DMS53 treated with DMSO at 0.1 percent for 48 hours (cell line): ENCODE measurements at regions not wholly inside any gene's neighbourhood (a gene's known extent, or its start where the extent isn't known, plus 50 kb on each side); places are given as distances from the start of the nearest gene placed in this dataset.
"Not testable (repeated sequence)": the region's sequence is repeated elsewhere in the genome, so short reads cannot be mapped to it uniquely, and the experiment has no call there.

Experiments
- DNase-seq: peaks from one replicate; lab custom pipeline; 2025; ENCODE audit not compliant: unreplicated experiment; lab: John Stamatoyannopoulos, UW

DNA sequence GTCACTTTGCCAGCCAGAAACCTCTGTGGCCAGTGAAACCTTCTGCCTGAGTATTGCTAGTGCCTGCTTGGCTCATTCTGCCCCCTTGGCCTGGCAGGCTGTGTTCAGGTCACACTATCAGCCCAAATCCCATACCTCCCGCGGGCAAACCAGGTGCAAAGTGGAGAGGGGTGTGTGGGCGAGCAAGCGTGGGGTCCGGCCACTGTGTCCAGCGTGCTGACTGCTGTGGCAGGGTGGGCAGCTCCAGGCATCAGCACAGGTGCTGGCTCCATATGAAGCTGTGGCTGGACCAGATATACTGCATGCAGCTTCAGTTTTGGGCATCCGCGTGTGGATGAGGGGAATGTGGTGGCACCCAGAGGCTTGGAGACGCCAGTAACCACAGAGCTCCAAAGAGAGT is 576.5 kb upstream of the EDIL3 start:
- no peak for DNase-seq

DNA sequence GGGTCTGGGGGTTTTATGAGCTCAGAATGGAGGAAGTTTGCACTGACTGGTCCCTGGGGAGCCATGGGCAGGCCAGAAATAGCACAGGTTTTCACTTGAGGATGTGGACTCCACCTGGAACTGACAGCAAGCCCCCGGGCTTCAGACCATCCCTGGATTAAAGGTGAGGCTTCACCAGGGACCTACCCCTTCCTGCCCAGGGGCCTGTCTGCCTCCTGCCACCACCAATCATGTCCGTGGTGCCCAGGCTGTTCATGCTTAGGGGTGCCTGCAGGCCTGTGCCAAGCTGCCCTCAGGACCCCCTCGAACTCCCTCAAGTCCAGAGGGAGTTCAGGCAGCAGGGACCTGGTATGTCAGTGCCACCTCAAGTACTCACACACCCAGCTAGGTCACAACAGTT is 577.2 kb upstream of the EDIL3 start:
- no peak for DNase-seq

DNA sequence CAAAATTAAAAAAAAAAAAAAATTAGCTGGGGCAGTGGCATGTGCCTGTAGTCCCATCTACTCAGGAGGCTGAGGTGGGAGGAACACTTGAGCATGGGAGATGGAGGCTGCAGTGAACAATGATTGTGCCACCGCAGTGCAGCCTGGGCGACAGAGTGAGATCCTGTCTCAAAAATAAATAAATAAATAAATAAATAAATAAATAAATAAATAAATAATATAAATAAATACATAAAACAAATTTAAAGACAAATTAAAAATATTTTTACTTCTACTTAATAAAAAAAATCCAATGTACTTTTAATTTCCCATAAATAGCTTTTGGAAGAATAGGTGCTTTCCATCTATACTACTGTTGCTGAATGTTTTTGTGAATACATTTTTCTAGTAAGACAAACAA is 598.4 kb upstream of the EDIL3 start:
- no peak for DNase-seq

DNA sequence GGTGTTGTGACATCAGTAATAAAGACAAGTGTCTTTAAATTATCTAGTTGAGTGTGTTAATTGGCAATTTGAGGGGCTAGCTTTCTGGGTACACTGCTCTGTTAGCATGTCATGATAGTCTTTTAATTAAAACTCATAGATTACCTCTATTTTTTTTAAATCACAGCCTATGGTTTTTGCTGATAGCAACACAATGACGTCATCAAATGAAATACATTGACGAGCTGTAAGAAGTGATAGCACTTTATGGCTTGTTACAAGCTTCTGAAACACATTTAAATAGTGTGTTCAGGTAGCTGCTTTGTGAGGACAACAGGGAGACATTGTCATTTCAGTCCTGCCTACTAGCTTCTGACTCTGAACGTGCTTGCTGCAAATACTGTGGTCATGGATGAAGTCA is 600.5 kb upstream of the EDIL3 start:
- DNase-seq: no peak

DNA sequence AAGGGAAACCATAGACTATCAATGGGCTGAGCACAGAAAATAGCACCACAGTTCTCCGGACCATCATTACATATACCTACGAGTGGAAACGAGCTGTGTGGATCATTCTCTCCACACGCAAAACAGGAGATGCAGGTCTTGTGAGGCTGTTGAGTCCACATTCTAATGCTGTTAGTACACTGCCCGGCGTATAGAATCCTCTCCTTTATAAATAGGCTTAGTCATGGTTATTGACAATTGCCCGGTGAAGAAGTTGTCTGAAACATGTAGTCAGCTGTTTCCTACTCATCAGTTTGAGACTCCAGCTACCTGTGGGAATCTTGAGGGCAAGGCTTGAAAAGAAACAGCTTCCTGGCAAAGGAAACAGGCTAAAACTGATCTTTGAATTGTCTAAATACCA is 602.0 kb upstream of the EDIL3 start:
- DNase-seq: no peak

DNA sequence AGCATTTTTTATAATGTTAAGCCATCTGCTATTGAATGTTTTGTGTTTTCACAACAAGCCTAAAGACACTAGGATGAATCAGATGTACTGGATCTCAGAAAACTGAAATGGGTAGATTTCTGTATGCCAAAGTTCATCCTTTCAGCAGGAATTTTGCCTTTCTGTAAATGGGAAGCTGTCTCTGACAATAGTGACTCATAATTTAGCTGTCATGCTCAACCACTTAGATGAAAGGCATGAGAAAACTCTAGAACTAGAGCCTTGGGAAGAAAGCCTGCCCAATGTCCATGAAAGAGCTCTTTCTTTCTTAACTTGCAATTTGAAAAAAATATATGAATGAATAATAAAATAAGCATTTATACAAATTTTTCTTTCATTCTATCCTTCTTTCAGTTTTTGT is 616.0 kb upstream of the EDIL3 start:
- DNase-seq: peak; percentile 11

DNA sequence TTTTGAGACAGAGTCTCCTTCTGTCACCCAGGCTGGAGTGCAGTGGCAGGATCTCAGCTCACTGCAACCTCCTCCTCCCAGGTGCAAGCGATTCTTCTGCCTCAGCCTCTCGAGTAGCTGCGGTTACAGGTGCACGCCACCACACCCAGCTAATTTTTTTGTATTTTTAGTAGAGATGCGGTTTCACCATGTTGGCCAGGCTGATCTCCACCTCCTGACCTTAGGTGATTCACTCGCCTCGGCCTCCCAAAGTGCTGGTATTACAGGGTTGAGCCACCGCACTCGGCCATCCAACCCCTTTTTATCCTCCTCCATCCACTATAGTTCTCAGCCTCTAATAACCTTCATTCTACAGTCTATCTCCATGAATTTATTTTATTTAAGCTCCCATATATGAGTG is 617.3 kb upstream of the EDIL3 start:
- DNase-seq: not testable (repeated sequence)

DNA sequence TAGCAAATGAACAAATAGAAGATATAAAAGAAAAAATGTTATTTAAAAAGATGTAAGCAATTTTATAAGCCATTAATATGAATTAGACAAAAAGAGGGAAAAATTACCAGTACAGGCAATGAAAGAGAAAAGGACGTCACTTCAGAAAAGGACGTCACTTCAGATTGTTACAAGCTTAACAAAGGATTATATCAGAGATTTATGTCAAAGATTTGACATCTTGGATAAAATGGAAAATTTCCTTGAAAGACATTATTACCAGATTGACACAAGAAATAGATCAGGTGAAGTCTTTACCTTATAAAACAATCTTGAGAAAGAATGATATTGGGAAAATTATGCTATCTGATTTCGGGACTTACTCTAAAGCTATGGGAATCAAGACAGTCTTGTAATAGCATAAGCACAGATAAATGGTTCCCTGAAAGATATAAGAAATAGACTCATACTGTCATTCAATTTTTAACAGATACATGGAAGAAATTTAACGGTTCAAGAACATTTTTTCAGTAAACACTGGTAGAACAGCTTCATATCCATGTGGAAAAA is 625.4 kb upstream of the EDIL3 start:
- no peak for DNase-seq

DNA sequence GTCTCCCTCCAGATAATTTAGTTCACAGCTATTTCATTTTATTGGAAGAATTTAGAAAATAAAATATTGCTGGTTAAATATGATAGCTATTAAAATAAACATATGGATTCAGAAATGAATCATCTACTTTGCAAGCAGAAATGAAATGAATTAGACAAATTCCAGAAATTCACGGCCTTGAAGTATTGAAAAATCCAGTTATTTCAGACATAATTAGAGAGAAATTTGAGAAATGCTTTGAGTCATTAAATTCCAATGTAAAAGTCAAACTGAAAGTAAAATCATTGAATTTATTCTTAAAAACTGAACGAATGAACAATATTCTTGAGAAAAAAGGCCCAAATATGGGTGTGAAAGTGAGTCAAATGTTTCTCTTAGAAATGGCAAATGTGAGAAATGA is 632.6 kb upstream of the EDIL3 start:
- no peak for DNase-seq

DNA sequence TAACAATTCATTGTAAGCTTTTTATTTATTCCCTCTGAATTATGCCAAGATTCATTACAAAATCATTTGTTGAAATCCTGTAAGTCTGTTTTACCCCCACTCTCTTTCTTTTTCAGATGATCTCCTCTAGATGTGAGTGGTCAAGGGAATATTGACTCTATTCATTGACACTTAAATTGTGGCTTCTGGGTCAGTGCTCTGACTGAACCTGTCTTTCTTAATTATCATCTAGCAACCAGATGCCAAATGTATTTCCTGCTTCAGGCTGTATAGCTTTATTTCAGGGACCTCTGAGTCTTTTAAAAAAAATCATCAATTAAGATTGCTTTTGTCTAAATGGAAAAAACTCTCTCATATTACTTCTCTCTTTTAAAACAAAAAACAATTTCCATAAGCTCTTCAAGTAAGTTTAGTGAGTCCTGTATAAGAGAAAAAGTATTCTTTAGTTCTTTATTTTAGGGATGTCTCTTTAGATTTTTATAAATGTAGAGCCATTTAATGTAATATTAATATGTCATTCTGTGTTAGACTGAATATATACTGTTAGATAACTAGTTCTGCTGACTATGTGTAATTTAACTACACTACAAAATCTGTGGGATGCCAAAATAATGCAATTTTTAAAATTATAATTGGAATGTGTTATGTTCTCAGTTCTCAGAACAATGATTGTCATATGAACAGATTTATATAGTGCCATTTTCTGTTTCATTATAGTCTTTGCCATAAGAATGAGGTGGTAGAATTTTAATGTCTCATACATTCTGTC is 645.8 kb upstream of the EDIL3 start:
- no peak for DNase-seq

DNA sequence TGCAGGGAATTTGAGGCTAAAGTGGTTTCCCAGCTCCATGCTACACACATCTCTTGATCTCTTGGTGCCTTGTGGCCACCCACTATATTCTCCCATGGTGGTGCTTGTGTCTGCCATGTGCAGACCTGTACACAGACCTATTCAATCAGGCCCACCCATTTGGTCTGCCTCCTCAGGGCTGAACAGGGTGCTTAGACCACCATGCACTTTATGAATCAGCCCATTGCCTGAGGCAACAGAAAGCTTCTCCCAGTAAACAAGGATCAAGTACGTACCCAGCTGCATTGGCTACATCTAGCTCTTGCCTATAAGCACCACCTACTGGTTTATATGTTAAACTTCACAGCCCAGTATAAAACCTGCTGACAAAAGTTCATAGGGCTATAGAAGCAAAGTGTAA is 664.3 kb upstream of the EDIL3 start:
- peak; percentile 58 for DNase-seq

DNA sequence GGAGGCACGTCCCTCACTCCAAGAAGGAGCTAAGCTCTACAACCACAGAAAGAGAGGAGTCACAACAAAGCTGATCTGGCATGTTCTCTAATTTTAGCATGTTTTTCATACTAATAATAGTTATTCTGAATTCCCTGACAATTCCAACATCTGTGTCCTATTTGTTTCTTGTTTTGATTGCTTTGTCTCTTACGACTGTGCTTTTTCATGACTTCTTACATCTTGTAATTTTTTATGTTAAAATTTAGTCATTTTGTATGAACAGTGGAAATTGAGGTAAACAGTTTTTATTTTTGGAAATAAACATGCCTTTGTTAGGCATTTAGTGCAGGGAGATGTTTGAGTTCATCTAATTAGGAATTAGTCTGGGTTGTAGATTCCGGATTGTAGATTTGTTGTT is 668.1 kb upstream of the EDIL3 start:
- no peak for DNase-seq

DNA sequence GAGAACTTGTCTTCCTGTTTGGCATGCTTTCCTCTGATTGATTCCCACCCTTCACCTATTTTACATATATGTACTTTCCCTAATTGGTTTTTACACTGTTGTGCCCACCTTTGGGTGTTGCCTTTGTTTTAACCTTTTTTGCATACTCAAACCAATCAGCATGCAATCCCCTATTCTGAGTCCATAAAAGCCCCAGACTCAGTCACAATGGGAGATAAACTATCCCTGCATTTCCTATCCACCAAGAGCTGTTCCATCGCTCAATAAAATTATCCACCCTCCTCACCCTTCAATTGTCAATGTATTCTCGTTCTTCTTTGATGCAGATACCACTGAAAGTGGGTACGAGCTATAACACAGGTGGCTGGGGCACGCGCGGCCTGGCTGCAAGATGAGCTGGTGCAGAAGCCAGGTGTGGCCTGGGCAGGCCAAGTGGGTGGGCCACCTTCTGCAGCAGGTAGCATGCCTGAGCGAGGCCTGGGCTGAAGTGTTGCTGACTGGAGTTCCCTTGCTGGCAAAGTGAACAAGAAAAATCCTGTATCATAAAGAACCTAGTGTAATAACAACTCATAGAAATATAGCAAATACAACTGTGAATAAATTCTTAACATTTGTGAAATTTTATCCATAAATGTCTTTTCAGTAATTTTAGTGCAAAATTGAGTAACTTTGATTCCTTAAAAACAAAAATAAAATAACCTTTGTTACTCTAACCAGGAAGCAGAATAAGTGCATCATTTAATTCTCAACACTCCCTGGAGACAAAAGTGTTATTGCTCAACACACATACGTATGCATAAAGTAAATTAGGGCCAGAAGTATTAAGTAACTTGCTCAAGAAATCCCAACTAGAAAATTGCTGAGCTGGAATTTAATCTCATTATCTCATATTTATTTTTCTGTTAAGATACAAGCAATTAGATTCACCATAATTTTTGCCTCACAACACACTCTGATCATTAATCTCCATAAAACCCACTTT is 685.3 kb upstream of the EDIL3 start:
- DNase-seq: no peak

DNA sequence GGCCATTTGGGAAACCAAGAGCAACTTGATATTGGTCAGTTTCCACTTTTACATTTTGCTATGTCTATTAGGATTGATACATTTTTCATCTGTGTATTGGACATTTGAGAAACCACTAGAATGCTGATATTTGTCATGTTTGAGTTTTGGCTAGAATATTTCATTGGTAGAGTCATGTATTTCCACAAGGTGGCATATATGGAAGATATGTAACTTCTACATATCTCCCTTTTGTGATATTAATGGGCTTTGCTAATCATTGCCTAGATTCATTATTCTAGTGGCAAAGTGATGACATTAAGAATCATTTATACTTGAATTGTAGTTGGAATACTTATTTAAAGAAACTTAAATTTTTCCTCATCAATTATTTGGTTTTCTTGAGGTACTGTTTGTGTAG is 692.9 kb upstream of the EDIL3 start:
- DNase-seq: no peak

DNA sequence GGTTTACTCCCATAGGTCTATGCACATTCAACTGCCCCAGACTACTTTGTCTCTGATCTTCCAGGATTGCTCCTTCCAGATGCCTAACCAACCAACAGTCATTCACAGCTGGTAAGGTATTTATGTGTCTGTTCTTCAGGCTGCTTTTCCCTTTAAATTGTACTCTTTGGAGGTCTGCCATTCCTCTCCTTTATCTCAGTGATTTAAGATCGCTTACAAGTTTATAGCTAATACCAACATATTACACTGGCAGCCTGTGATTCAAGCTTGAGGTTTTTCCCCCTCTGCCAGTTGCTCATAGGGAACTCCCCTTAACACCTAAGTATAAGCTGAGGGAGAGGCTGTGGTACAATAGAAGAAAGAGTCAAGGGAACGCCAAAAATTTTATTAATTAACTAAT is 711.7 kb upstream of the EDIL3 start:
- DNase-seq: no peak

DNA sequence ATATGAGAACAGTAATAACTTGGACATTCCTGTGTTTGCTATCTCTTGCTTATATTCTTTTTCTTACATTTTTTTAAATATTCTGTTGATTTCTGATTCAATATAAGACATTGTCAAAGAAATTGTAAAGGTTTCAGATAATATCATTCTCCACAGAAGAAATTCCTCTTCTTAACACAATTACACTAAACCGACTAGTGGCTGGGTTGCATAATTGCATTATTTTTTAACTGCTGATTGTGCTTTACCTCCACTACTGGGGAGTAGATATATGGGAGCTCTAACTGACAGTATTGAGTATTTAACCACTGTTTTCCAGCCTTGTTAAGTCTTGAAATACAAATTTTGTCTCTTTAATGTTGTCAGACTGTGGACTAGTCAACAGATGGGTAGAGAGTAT is 723.8 kb upstream of the EDIL3 start:
- DNase-seq: no peak

DNA sequence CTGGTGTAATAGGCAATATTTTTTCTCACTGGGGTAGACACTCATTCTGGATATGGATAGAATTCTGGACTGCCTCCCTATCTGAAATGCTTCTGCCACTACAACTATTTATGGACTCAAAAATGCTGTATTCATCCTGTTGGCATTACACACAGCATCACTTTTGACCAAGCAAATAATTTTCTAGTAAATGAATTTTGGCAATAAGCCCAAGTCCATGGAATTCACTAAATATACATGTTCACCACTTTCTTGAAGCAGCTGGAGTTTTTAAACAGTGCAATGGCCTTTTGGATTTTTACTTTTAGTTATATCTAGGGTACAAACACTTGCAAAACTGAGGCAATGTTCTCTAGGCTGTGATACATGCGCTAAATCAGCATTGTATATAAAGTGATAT is 724.9 kb upstream of the EDIL3 start:
- DNase-seq: no peak

DNA sequence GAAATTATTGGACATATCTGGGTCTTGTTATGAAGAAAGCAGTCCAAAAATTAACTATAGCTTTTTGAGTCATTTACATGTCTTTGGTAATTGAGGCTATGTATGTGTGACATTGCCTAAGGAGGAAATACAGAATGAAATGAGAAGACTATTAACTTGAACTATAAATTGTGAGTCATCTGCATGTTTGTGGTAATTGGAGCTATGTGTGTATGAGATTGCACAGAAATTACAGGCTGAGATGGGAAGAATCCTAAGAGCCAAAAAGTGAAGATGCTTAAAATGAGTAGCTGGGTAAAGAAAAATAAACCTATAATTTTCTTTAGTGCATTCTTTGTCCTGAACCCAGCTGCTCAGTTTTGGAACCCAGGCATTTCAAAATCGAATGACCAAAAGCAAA is 747.6 kb upstream of the EDIL3 start:
- no peak for DNase-seq

DNA sequence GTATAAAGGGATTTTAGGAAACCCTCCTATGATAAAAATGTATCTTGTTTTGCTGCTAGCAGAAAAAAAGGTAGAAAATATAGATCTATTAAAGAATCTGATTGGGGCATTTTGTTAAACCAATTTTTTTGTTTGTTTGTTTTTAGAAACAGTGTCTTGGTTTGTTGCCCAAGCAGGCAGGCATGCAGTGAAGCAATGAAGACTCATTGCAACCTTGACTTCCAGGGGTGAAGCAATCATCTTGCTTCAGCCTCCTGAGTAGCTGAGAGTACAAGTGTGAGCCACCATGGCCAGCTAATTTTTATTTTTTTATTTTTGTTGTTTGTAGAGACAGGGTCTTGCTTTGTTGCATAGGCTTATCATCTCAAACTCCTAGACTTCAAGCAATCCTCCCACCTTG is 755.8 kb upstream of the EDIL3 start:
- DNase-seq: no peak

DNA sequence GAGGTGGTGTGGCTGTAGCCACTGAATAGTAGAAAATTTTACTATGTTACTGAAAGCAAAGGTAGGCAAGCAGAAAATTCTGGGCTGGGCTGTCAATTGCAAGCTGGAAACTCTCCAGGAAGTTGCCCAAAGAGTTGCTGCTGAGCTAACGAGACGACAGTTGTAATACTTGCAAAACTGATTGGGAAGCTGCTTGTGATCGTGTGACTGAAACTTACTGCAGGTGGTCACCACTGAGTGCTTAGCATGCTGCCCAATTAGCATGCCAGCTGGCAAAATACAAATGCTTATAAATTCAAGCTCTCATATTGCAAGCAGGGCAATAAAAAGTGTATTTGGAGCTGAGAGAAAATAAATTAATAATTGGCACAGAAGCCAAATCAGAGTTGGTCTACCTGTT is 758.5 kb upstream of the EDIL3 start:
- DNase-seq: no peak

DNA sequence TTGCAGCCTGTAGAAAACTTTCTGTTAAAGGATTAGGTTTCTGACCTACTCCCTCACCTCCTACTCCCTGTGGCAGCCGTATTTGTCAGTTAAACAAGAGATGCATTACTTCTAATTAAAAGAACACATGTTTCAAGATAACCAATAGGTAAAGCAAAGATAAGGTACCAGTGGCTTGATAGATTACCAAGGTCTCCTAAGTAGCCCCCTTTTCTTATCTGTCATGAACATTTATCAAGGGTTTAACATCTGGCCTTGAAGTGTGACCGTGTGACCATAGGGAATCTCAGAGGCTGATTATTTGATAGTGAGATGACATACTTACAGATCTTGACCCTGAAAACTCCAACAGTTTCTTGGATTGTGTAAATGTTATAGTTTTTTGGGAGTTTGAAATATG is 764.0 kb upstream of the EDIL3 start:
- DNase-seq: no peak

DNA sequence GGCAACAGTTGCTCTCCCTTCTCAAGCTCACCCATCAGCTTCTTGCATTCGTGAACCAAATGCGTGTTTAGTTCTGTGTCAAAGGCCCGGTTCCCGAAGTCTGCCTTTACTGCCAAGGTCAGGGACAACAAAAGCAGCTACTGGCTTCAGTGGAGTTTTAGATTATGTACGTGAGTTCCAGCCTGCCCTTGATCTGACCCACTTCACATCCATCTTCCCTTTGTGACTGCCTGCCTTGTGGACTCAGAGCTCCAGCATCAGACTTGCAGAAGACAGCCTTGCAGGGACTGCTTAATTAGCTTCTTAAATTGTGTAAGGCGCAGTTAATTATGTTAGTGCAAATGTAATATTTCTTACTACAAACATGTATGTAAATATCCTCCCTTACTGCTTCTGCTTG is 774.7 kb upstream of the EDIL3 start:
- no peak for DNase-seq
